ENCODE measurements at regions not wholly inside any gene's neighbourhood (a gene's known extent, or its start where the extent isn't known, plus 50 kb on each side); places are given as distances from the start of the nearest gene placed in this dataset.

DNA sequence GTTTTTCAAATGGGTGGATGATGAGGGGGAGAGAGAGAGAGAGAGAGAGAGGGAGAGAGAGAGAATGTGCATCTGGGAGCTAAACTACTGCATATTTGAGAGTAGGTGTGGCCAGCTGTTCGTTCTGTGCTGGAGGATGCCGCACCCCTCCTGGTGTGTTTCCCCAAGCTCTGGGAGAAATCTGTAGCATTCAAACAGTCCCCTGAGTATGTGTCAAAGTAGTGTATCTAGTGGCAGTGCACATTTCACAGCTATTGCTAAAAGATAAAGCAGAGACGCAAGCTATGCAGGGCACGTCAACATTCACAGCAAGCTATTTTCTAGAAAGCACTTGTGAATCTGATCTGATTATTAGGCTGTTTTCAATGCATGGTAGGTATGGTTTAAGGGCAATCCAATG, 83.5 kb upstream of the LIMCH1 start:
- H3K56ac ChIP-seq (ENCODE audit: extremely low read depth, insufficient read depth, low read length), result no peak overlapping the region
- no peak overlapping the region for H2BK5ac ChIP-seq (ENCODE audit: low read depth, low read length, poor library complexity, severe bottlenecking)
- H3K4me2 ChIP-seq (ENCODE audit: low read depth, low read length), result no peak overlapping the region
- no peak overlapping the region for H3K9ac ChIP-seq (ENCODE audit: low read depth, low read length)
- no peaks in the 10 kb centered on the region for H3K4me1 ChIP-seq (ENCODE audit: control insufficient read depth, insufficient read depth, low read length)
- DNase-seq, result no peak
- dilution Hi-C loops (cut with HindIII; ENCODE audit: low sequenced_read_pairs, unreplicated experiment), result no loop called here
- no peak overlapping the region for H3K4ac ChIP-seq (ENCODE audit: low read depth, low read length)
- H4K8ac ChIP-seq (ENCODE audit: low read depth in 2 of 2, low read length in 2 of 2), result no peak overlapping the region
- no peaks in the 10 kb centered on the region for H3K79me1 ChIP-seq (ENCODE audit: low read depth in 1 of 2, low read length in 2 of 2)
- no peak overlapping the region for H4K5ac ChIP-seq (ENCODE audit: low read depth, low read length)
- no peaks in the 10 kb centered on the region for H4K20me1 ChIP-seq (ENCODE audit: insufficient read depth, low read length)
- no peak overlapping the region for H3K27ac ChIP-seq (ENCODE audit: insufficient read depth, low read length)
- TF ChIP-seq, protein P1, sequence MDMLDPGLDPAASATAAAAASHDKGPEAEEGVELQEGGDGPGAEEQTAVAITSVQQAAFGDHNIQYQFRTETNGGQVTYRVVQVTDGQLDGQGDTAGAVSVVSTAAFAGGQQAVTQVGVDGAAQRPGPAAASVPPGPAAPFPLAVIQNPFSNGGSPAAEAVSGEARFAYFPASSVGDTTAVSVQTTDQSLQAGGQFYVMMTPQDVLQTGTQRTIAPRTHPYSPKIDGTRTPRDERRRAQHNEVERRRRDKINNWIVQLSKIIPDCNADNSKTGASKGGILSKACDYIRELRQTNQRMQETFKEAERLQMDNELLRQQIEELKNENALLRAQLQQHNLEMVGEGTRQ (IDR thresholded peaks at IDR 0.05; ENCODE audit: low read depth, low read length), result no peak
- no peak for TF ChIP-seq RCOR1 (IDR thresholded peaks at IDR 0.05; ENCODE audit: insufficient replicate concordance, low read length)
- TF ChIP-seq NFE2L2 (IDR thresholded peaks at IDR 0.05; ENCODE audit: low read depth, low read length), result no peak
- no peak for TF ChIP-seq MXI1 (IDR thresholded peaks at IDR 0.05; ENCODE audit: borderline replicate concordance, low read depth, low read length)
- no peak for TF ChIP-seq MAFK (IDR thresholded peaks at IDR 0.05; ENCODE audit: low read depth, low read length)
- no peak for TF ChIP-seq POLR2A (IDR thresholded peaks at IDR 0.05; ENCODE audit: low read depth, low read length)
- TF ChIP-seq CEBPB (IDR thresholded peaks at IDR 0.05; ENCODE audit: low read depth, low read length), result no peak
- TF ChIP-seq CHD1 (IDR thresholded peaks at IDR 0.05; ENCODE audit: low read depth, low read length), result no peak
- TF ChIP-seq RAD21 (IDR thresholded peaks at IDR 0.05; ENCODE audit: low read length), result no peak
- no peak for TF ChIP-seq MAZ (IDR thresholded peaks at IDR 0.05; ENCODE audit: borderline replicate concordance, low read depth, low read length)
- H2BK20ac ChIP-seq (ENCODE audit: low read depth, low read length), result no peak overlapping the region
- POLR2A ChIA-PET (ENCODE audit: unreplicated experiment), result no interaction called here
- H4K91ac ChIP-seq (ENCODE audit: insufficient read depth, low read depth, low read length), result no peak overlapping the region
- 0 out of 2 replicates have a peak, but pooled peaks cover 2% of the 10 kb centered on the region for H3K27me3 ChIP-seq (ENCODE audit: control insufficient read depth, insufficient read depth, low read length)
- no peaks in the 10 kb centered on the region for H3K9me1 ChIP-seq (ENCODE audit: insufficient read depth, low read length)
- no peak for ATAC-seq (ENCODE audit: low read depth)
- no TSS peak for BruUV-seq (replicated peaks)
- H2BK120ac ChIP-seq (ENCODE audit: low read depth, low read length), result no peak overlapping the region
- H3K18ac ChIP-seq (ENCODE audit: low read depth, low read length), result no peak overlapping the region
- no peak overlapping the region for H3K14ac ChIP-seq (replicated peaks; ENCODE audit: low read depth, low read length)
- no peak overlapping the region for H2AFZ ChIP-seq (replicated peaks; ENCODE audit: low read length, poor library complexity)
- no peak overlapping the region for H2BK15ac ChIP-seq (ENCODE audit: low read depth, low read length)
- CTCF ChIA-PET, result no interaction called here
- H2AK9ac ChIP-seq (replicated peaks; ENCODE audit: low read depth, low read length, poor library complexity), result no peak overlapping the region
- no peak overlapping the region for H3K4me3 ChIP-seq (ENCODE audit: insufficient read depth, low read depth, low read length)
- no peaks in the 10 kb centered on the region for H3K36me3 ChIP-seq (ENCODE audit: control insufficient read depth, insufficient read depth, low read length)
- H3K23ac ChIP-seq (ENCODE audit: low read depth, low read length), result no peak overlapping the region
- 15% methylated on average over 2 of the region's 4 CpGs; no CpG with 5 or more reads in 1 of the 2 experiments for WGBS, 2 experiments (ENCODE audit: extremely low coverage in 2 of 2, insufficient read length in 1 of 2)
- in situ Hi-C loops (cut with MboI; ENCODE audit: low sequenced_read_pairs), result no loop called here
- intact Hi-C loops (cut with micrococcal nuclease), result no loop called here
- no peak overlapping the region for H2AK5ac ChIP-seq (ENCODE audit: low read depth, low read length)
- H3K9me3 ChIP-seq (ENCODE audit: control insufficient read depth, insufficient read depth, low read length), result no peaks in the 10 kb centered on the region

All from IMR-90 (cell line).